ENCODE measurements at regions not wholly inside any gene's neighbourhood (a gene's known extent, or its start where the extent isn't known, plus 50 kb on each side); places are given as distances from the start of the nearest gene placed in this dataset.
A peak's percentile ranks its signal among the peaks of the same experiment; 100 is the strongest.

DNA sequence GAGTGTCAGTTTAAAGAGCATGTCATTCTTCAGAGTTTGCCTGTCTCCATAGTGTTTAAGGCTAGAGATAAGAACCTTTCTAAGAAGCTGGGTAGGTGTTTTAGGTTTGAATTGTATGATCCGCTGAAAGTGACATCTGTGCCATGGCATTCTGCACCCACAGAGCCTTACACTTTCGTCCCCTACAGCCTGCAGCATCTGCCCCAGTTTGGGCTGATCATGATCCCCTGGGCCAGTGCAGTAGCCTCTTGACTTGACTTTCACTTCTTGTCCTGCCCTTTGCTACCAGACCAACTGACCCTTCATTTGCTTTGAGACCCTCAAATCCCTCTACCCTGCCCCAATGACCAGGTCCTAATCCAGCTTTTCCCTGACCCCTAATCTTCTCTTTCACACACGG lies 81.6 kb downstream of the SOX14 start (continued):
- TF ChIP-seq, protein P1, sequence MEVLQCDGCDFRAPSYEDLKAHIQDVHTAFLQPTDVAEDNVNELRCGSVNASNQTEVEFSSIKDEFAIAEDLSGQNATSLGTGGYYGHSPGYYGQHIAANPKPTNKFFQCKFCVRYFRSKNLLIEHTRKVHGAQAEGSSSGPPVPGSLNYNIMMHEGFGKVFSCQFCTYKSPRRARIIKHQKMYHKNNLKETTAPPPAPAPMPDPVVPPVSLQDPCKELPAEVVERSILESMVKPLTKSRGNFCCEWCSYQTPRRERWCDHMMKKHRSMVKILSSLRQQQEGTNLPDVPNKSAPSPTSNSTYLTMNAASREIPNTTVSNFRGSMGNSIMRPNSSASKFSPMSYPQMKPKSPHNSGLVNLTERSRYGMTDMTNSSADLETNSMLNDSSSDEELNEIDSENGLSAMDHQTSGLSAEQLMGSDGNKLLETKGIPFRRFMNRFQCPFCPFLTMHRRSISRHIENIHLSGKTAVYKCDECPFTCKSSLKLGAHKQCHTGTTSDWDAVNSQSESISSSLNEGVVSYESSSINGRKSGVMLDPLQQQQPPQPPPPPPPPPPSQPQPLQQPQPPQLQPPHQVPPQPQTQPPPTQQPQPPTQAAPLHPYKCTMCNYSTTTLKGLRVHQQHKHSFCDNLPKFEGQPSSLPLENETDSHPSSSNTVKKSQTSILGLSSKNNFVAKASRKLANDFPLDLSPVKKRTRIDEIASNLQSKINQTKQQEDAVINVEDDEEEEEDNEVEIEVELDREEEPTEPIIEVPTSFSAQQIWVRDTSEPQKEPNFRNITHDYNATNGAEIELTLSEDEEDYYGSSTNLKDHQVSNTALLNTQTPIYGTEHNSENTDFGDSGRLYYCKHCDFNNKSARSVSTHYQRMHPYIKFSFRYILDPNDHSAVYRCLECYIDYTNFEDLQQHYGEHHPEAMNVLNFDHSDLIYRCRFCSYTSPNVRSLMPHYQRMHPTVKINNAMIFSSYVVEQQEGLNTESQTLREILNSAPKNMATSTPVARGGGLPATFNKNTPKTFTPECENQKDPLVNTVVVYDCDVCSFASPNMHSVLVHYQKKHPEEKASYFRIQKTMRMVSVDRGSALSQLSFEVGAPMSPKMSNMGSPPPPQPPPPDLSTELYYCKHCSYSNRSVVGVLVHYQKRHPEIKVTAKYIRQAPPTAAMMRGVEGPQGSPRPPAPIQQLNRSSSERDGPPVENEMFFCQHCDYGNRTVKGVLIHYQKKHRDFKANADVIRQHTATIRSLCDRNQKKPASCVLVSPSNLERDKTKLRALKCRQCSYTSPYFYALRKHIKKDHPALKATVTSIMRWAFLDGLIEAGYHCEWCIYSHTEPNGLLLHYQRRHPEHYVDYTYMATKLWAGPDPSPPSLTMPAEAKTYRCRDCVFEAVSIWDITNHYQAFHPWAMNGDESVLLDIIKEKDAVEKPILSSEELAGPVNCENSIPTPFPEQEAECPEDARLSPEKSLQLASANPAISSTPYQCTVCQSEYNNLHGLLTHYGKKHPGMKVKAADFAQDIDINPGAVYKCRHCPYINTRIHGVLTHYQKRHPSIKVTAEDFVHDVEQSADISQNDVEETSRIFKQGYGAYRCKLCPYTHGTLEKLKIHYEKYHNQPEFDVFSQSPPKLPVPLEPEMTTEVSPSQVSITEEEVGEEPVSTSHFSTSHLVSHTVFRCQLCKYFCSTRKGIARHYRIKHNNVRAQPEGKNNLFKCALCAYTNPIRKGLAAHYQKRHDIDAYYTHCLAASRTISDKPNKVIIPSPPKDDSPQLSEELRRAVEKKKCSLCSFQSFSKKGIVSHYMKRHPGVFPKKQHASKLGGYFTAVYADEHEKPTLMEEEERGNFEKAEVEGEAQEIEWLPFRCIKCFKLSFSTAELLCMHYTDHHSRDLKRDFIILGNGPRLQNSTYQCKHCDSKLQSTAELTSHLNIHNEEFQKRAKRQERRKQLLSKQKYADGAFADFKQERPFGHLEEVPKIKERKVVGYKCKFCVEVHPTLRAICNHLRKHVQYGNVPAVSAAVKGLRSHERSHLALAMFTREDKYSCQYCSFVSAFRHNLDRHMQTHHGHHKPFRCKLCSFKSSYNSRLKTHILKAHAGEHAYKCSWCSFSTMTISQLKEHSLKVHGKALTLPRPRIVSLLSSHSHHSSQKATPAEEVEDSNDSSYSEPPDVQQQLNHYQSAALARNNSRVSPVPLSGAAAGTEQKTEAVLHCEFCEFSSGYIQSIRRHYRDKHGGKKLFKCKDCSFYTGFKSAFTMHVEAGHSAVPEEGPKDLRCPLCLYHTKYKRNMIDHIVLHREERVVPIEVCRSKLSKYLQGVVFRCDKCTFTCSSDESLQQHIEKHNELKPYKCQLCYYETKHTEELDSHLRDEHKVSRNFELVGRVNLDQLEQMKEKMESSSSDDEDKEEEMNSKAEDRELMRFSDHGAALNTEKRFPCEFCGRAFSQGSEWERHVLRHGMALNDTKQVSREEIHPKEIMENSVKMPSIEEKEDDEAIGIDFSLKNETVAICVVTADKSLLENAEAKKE (CRISPR knock-in tag; IDR thresholded peaks at IDR 0.05) = no peak
- TF ChIP-seq, protein P2, sequence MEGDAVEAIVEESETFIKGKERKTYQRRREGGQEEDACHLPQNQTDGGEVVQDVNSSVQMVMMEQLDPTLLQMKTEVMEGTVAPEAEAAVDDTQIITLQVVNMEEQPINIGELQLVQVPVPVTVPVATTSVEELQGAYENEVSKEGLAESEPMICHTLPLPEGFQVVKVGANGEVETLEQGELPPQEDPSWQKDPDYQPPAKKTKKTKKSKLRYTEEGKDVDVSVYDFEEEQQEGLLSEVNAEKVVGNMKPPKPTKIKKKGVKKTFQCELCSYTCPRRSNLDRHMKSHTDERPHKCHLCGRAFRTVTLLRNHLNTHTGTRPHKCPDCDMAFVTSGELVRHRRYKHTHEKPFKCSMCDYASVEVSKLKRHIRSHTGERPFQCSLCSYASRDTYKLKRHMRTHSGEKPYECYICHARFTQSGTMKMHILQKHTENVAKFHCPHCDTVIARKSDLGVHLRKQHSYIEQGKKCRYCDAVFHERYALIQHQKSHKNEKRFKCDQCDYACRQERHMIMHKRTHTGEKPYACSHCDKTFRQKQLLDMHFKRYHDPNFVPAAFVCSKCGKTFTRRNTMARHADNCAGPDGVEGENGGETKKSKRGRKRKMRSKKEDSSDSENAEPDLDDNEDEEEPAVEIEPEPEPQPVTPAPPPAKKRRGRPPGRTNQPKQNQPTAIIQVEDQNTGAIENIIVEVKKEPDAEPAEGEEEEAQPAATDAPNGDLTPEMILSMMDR (conservative IDR thresholded peaks at IDR 0.05; ENCODE audit: low read depth in 2 of 2) = no peak
- no peak for TF ChIP-seq JUNB (IDR thresholded peaks at IDR 0.05; ENCODE audit: unreplicated experiment)
- TF ChIP-seq NANOG (IDR thresholded peaks at IDR 0.05; ENCODE audit: borderline replicate concordance) = no peak

DNA sequence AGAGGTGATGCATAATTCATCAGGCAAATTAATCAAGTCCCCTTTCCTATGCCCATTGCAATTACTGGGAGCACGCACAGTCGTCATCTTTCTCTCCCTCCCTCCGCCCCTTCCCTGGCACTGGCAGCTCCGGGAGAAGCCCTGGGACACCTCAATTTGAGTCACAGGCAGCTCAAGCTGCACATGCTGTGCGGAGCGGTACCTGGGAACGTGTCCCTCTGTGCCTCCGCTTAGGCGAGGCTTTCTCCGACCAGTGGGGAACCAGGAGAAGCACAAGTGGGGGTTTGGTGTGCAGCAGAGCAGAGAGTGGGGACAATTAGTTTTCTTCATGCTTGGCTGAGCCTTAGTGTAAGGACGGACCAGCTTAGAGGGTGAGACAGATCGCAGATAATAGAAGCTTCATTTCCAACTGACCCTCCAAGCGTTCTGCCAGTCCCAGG lies 88.3 kb downstream of the SOX14 start:
- Histone ChIP-seq H3K9me2 (ENCODE audit: insufficient read depth) (peaks cover 7% of the 10 kb centered on the region; the same call in 1 of the 2 replicates), H3K27ac (ENCODE audit: low read depth) (no peak overlapping the region), H3K27me3 (ENCODE audit: insufficient read depth) (no peaks in the 10 kb centered on the region), H3K4me1 (ENCODE audit: insufficient read depth) (peaks cover 27% of the 10 kb centered on the region), H4K20me1 (replicated peaks; ENCODE audit: insufficient read depth) (no peaks in the 10 kb centered on the region), H3K4me3 (no peak overlapping the region), H3F3A (replicated peaks; ENCODE audit: low read depth) (no peaks in the 10 kb centered on the region), H3K79me2 (replicated peaks; ENCODE audit: insufficient read depth) (no peaks in the 10 kb centered on the region), H3K4me2 (no peak overlapping the region), H3K36me3 (ENCODE audit: insufficient read depth) (no peaks in the 10 kb centered on the region), H2AFZ (peak overlapping the region; percentile 80)
- Mint-ChIP-seq H3K27ac (no peak overlapping the region), H3K27me3 (ENCODE audit: insufficient read depth, low read depth, poor library complexity) (peaks cover 3% of the 10 kb centered on the region), H3K36me3 (ENCODE audit: low read depth) (no peaks in the 10 kb centered on the region), H3K9me3 (no peaks in the 10 kb centered on the region), H3K4me1 (peaks cover 34% of the 10 kb centered on the region), H3K4me3 (no peak overlapping the region)
- ATAC-seq (peak; percentile 17; the same call in 2 of the 3 replicates), DNase-seq (ENCODE audit: low spot score) (no peak)
- TF ChIP-seq, protein P3, sequence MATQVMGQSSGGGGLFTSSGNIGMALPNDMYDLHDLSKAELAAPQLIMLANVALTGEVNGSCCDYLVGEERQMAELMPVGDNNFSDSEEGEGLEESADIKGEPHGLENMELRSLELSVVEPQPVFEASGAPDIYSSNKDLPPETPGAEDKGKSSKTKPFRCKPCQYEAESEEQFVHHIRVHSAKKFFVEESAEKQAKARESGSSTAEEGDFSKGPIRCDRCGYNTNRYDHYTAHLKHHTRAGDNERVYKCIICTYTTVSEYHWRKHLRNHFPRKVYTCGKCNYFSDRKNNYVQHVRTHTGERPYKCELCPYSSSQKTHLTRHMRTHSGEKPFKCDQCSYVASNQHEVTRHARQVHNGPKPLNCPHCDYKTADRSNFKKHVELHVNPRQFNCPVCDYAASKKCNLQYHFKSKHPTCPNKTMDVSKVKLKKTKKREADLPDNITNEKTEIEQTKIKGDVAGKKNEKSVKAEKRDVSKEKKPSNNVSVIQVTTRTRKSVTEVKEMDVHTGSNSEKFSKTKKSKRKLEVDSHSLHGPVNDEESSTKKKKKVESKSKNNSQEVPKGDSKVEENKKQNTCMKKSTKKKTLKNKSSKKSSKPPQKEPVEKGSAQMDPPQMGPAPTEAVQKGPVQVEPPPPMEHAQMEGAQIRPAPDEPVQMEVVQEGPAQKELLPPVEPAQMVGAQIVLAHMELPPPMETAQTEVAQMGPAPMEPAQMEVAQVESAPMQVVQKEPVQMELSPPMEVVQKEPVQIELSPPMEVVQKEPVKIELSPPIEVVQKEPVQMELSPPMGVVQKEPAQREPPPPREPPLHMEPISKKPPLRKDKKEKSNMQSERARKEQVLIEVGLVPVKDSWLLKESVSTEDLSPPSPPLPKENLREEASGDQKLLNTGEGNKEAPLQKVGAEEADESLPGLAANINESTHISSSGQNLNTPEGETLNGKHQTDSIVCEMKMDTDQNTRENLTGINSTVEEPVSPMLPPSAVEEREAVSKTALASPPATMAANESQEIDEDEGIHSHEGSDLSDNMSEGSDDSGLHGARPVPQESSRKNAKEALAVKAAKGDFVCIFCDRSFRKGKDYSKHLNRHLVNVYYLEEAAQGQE (IDR thresholded peaks at IDR 0.05; ENCODE audit: unreplicated experiment) = no peak
- no peak for TF ChIP-seq JUNB (IDR thresholded peaks at IDR 0.05; ENCODE audit: unreplicated experiment)
